ENCODE measurements at regions not wholly inside any gene's neighbourhood (a gene's known extent, or its start where the extent isn't known, plus 50 kb on each side); places are given as distances from the start of the nearest gene placed in this dataset.
"Not testable (repeated sequence)": the region's sequence is repeated elsewhere in the genome, so short reads cannot be mapped to it uniquely, and the experiment has no call there.

GRCh38 chr4:75321484-75321883, 192.7 kb downstream of the RCHY1 start:
- Histone ChIP-seq H3K79me2 (ENCODE audit: low read length) (no peaks in the 10 kb centered on the region), H3K9me3 (ENCODE audit: low read length) (no peaks in the 10 kb centered on the region), H4K20me1 (ENCODE audit: insufficient read depth, low read depth, low read length) (no peaks in the 10 kb centered on the region), H3K4me3 (ENCODE audit: low read length) (no peak overlapping the region), H3K4me2 (ENCODE audit: low read depth, low read length, poor library complexity, severe bottlenecking) (no peak overlapping the region), H2AFZ (ENCODE audit: low read length) (no peak overlapping the region), H3K27me3 (ENCODE audit: low read length) (no peaks in the 10 kb centered on the region), H3K9me2 (replicated peaks; ENCODE audit: insufficient read depth, low read length) (no peaks in the 10 kb centered on the region), H3K27ac (ENCODE audit: low read length) (no peak overlapping the region), H3K36me3 (ENCODE audit: insufficient read depth, low read length) (no peaks in the 10 kb centered on the region), H3K4me1 (ENCODE audit: low read length) (no peaks in the 10 kb centered on the region), H3K9ac (ENCODE audit: low read length) (no peak overlapping the region)
- no peak for DNase-seq

- not testable (repeated sequence) for H3K9ac ChIP-seq (ENCODE audit: low read length); DNase-seq; H3K27ac ChIP-seq (ENCODE audit: low read length)
Measured at GRCh38 chr4:75317641-75318040, 196.6 kb downstream of the RCHY1 start.

GRCh38 chr4:75308049-75308448, 206.2 kb downstream of the RCHY1 start:
- Histone ChIP-seq H3K4me3 (ENCODE audit: low read length) (no peak overlapping the region), H3K9me2 (replicated peaks; ENCODE audit: insufficient read depth, low read length) (no peaks in the 10 kb centered on the region), H3K9ac (ENCODE audit: low read length) (no peak overlapping the region), H3K79me2 (ENCODE audit: low read length) (no peaks in the 10 kb centered on the region), H3K27me3 (ENCODE audit: low read length) (no peaks in the 10 kb centered on the region), H3K27ac (ENCODE audit: low read length) (no peak overlapping the region), H3K9me3 (ENCODE audit: low read length) (no peaks in the 10 kb centered on the region), H4K20me1 (ENCODE audit: insufficient read depth, low read depth, low read length) (no peaks in the 10 kb centered on the region), H3K4me2 (ENCODE audit: low read depth, low read length, poor library complexity, severe bottlenecking) (no peak overlapping the region), H2AFZ (ENCODE audit: low read length) (no peak overlapping the region), H3K4me1 (ENCODE audit: low read length) (no peaks in the 10 kb centered on the region), H3K36me3 (ENCODE audit: insufficient read depth, low read length) (no peaks in the 10 kb centered on the region)
- DNase-seq = no peak

More at GRCh38 chr4:75317641-75318040, 196.6 kb downstream of the RCHY1 start:
- H3K36me3 ChIP-seq (ENCODE audit: insufficient read depth, low read length); H3K9me3 ChIP-seq (ENCODE audit: low read length); H4K20me1 ChIP-seq (ENCODE audit: insufficient read depth, low read depth, low read length); H3K4me2 ChIP-seq (ENCODE audit: low read depth, low read length, poor library complexity, severe bottlenecking); H3K79me2 ChIP-seq (ENCODE audit: low read length); H3K27me3 ChIP-seq (ENCODE audit: low read length); H3K4me3 ChIP-seq (ENCODE audit: low read length); H2AFZ ChIP-seq (ENCODE audit: low read length); H3K4me1 ChIP-seq (ENCODE audit: low read length); H3K9me2 ChIP-seq (replicated peaks; ENCODE audit: insufficient read depth, low read length): not testable (repeated sequence)

- H3K4me3 ChIP-seq (ENCODE audit: low read length) = no peak overlapping the region
- H3K79me2 ChIP-seq (ENCODE audit: low read length) = no peaks in the 10 kb centered on the region
- no peaks in the 10 kb centered on the region for H3K27me3 ChIP-seq (ENCODE audit: low read length)
- no peak overlapping the region for H2AFZ ChIP-seq (ENCODE audit: low read length)
- H3K9me2 ChIP-seq (replicated peaks; ENCODE audit: insufficient read depth, low read length) = no peaks in the 10 kb centered on the region
- no peaks in the 10 kb centered on the region for H4K20me1 ChIP-seq (ENCODE audit: insufficient read depth, low read depth, low read length)
- H3K9ac ChIP-seq (ENCODE audit: low read length) = no peak overlapping the region
- no peak for DNase-seq
- no peak overlapping the region for H3K27ac ChIP-seq (ENCODE audit: low read length)
- H3K36me3 ChIP-seq (ENCODE audit: insufficient read depth, low read length) = no peaks in the 10 kb centered on the region
- no peak overlapping the region for H3K4me2 ChIP-seq (ENCODE audit: low read depth, low read length, poor library complexity, severe bottlenecking)
- H3K9me3 ChIP-seq (ENCODE audit: low read length) = no peaks in the 10 kb centered on the region
- no peaks in the 10 kb centered on the region for H3K4me1 ChIP-seq (ENCODE audit: low read length)
Measured at GRCh38 chr4:75306506-75306905, 207.7 kb downstream of the RCHY1 start.

GRCh38 chr4:75302648-75303047, 211.6 kb downstream of the RCHY1 start:
- Histone ChIP-seq H3K79me2 (ENCODE audit: low read length) (no peaks in the 10 kb centered on the region), H3K9me2 (replicated peaks; ENCODE audit: insufficient read depth, low read length) (no peaks in the 10 kb centered on the region), H4K20me1 (ENCODE audit: insufficient read depth, low read depth, low read length) (no peaks in the 10 kb centered on the region), H3K27me3 (ENCODE audit: low read length) (no peaks in the 10 kb centered on the region), H3K4me3 (ENCODE audit: low read length) (no peak overlapping the region), H3K4me1 (ENCODE audit: low read length) (no peaks in the 10 kb centered on the region), H3K27ac (ENCODE audit: low read length) (no peak overlapping the region), H3K36me3 (ENCODE audit: insufficient read depth, low read length) (no peaks in the 10 kb centered on the region), H3K4me2 (ENCODE audit: low read depth, low read length, poor library complexity, severe bottlenecking) (no peak overlapping the region), H3K9me3 (ENCODE audit: low read length) (no peaks in the 10 kb centered on the region), H3K9ac (ENCODE audit: low read length) (no peak overlapping the region), H2AFZ (ENCODE audit: low read length) (no peak overlapping the region)
- peak; percentile 56 for DNase-seq

GRCh38 chr4:75289914-75290582, 224.2 kb downstream of the RCHY1 start:
- no peaks in the 10 kb centered on the region for H3K36me3 ChIP-seq (ENCODE audit: insufficient read depth, low read length)
- peaks cover 4% of the 10 kb centered on the region; the same call in 1 of the 2 replicates for H3K4me1 ChIP-seq (ENCODE audit: low read length)
- H4K20me1 ChIP-seq (ENCODE audit: insufficient read depth, low read depth, low read length) = no peaks in the 10 kb centered on the region
- no peak overlapping the region for H3K27ac ChIP-seq (ENCODE audit: low read length)
- no peak overlapping the region for H2AFZ ChIP-seq (ENCODE audit: low read length)
- H3K27me3 ChIP-seq (ENCODE audit: low read length) = no peaks in the 10 kb centered on the region
- H3K9me3 ChIP-seq (ENCODE audit: low read length) = no peaks in the 10 kb centered on the region
- H3K79me2 ChIP-seq (ENCODE audit: low read length) = no peaks in the 10 kb centered on the region
- no peak overlapping the region for H3K9ac ChIP-seq (ENCODE audit: low read length)
- H3K4me2 ChIP-seq (ENCODE audit: low read depth, low read length, poor library complexity, severe bottlenecking) = no peak overlapping the region
- H3K4me3 ChIP-seq (ENCODE audit: low read length) = no peak overlapping the region
- DNase-seq = peak; percentile 80
- no peaks in the 10 kb centered on the region for H3K9me2 ChIP-seq (replicated peaks; ENCODE audit: insufficient read depth, low read length)

- no peak for DNase-seq
- Histone ChIP-seq H2AFZ (ENCODE audit: low read length) (no peak overlapping the region), H3K9ac (ENCODE audit: low read length) (no peak overlapping the region), H3K4me1 (ENCODE audit: low read length) (peaks cover 4% of the 10 kb centered on the region; the same call in 1 of the 2 replicates), H3K9me3 (ENCODE audit: low read length) (no peaks in the 10 kb centered on the region), H3K4me3 (ENCODE audit: low read length) (no peak overlapping the region), H3K27ac (ENCODE audit: low read length) (no peak overlapping the region), H3K79me2 (ENCODE audit: low read length) (no peaks in the 10 kb centered on the region), H3K36me3 (ENCODE audit: insufficient read depth, low read length) (no peaks in the 10 kb centered on the region), H3K9me2 (replicated peaks; ENCODE audit: insufficient read depth, low read length) (no peaks in the 10 kb centered on the region), H4K20me1 (ENCODE audit: insufficient read depth, low read depth, low read length) (no peaks in the 10 kb centered on the region), H3K4me2 (ENCODE audit: low read depth, low read length, poor library complexity, severe bottlenecking) (no peak overlapping the region), H3K27me3 (ENCODE audit: low read length) (no peaks in the 10 kb centered on the region)
Measured at GRCh38 chr4:75287738-75288517, 226.3 kb downstream of the RCHY1 start.

GRCh38 chr4:75285837-75286236, 228.4 kb downstream of the RCHY1 start:
- Histone ChIP-seq H3K9me2 (replicated peaks; ENCODE audit: insufficient read depth, low read length) (no peaks in the 10 kb centered on the region), H3K27me3 (ENCODE audit: low read length) (no peaks in the 10 kb centered on the region), H3K4me3 (ENCODE audit: low read length) (no peak overlapping the region), H4K20me1 (ENCODE audit: insufficient read depth, low read depth, low read length) (no peaks in the 10 kb centered on the region), H3K4me2 (ENCODE audit: low read depth, low read length, poor library complexity, severe bottlenecking) (no peak overlapping the region), H3K36me3 (ENCODE audit: insufficient read depth, low read length) (no peaks in the 10 kb centered on the region), H2AFZ (ENCODE audit: low read length) (no peak overlapping the region), H3K27ac (ENCODE audit: low read length) (no peak overlapping the region), H3K9me3 (ENCODE audit: low read length) (no peaks in the 10 kb centered on the region), H3K9ac (ENCODE audit: low read length) (no peak overlapping the region), H3K79me2 (ENCODE audit: low read length) (no peaks in the 10 kb centered on the region), H3K4me1 (ENCODE audit: low read length) (peaks cover 4% of the 10 kb centered on the region; the same call in 1 of the 2 replicates)
- no peak for DNase-seq
